ENCODE measurements at regions not wholly inside any gene's neighbourhood (a gene's known extent, or its start where the extent isn't known, plus 50 kb on each side); places are given as distances from the start of the nearest gene placed in this dataset.
"Not testable (repeated sequence)": the region's sequence is repeated elsewhere in the genome, so short reads cannot be mapped to it uniquely, and the experiment has no call there.

GRCh38 chr4:4030509-4030908, 196.2 kb downstream of the OTOP1 start:
- not testable (repeated sequence) for TF ChIP-seq EZH2 (IDR thresholded peaks at IDR 0.05; ENCODE audit: low read length, unreplicated experiment); EZH2phosphoT487 (IDR thresholded peaks at IDR 0.05; ENCODE audit: borderline replicate concordance, low read length)
- TF ChIP-seq, protein P1, sequence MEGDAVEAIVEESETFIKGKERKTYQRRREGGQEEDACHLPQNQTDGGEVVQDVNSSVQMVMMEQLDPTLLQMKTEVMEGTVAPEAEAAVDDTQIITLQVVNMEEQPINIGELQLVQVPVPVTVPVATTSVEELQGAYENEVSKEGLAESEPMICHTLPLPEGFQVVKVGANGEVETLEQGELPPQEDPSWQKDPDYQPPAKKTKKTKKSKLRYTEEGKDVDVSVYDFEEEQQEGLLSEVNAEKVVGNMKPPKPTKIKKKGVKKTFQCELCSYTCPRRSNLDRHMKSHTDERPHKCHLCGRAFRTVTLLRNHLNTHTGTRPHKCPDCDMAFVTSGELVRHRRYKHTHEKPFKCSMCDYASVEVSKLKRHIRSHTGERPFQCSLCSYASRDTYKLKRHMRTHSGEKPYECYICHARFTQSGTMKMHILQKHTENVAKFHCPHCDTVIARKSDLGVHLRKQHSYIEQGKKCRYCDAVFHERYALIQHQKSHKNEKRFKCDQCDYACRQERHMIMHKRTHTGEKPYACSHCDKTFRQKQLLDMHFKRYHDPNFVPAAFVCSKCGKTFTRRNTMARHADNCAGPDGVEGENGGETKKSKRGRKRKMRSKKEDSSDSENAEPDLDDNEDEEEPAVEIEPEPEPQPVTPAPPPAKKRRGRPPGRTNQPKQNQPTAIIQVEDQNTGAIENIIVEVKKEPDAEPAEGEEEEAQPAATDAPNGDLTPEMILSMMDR (conservative IDR thresholded peaks at IDR 0.05; ENCODE audit: low read depth, low read length) = not testable (repeated sequence)

All from PC-3 (cell line).